ENCODE measurements at regions not wholly inside any gene's neighbourhood (a gene's known extent, or its start where the extent isn't known, plus 50 kb on each side); places are given as distances from the start of the nearest gene placed in this dataset.

DNA sequence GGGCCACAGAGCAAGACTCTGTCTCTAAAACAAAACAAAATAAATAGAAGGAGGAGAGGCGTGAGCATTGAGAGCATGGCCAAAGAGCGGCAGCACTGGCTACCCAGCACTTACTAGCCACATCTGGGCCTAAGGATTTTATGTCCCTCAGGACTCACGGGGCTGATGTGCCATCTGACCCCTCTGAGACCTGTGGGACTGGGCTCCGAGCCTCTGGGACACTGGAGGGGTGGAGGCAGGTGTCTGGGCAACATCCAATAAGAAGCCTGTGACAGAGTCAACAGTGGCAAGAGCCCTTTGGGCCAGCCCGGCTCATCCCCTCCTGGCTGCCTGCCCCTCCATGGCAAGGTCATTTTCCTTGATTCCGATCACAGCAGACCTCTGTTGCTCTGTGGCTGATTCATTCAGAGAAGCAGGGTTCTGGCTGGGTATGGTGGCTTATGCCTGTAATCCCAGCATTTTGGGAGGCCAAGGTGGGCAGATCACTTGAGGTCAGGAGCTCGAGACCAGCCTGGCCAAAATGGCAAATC lies 60.7 kb downstream of the RRM2 start:
- no peak for DNase-seq (ENCODE audit: low read depth in 2 of 2)

DNA sequence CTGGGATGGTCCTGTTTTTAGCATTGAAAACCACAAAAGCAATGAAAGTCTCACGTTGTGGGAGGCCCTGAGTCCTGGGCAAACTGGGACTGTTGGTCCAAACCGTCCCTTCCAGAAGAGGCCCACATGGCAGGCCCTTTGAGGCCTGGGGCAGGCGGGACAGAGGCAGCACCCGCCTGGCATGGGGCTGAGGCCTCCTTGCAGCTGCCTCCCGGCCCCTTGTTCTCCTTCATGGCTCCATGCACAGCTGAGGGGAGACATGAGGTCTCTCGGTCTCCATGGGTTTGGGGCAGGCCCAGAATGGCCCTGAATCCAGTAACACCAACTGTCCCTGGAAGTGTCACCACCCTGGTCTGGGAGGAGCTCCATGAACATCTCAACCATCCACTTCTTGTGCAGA lies 61.9 kb downstream of the RRM2 start:
- no peak for DNase-seq (ENCODE audit: low read depth in 2 of 2)

DNA sequence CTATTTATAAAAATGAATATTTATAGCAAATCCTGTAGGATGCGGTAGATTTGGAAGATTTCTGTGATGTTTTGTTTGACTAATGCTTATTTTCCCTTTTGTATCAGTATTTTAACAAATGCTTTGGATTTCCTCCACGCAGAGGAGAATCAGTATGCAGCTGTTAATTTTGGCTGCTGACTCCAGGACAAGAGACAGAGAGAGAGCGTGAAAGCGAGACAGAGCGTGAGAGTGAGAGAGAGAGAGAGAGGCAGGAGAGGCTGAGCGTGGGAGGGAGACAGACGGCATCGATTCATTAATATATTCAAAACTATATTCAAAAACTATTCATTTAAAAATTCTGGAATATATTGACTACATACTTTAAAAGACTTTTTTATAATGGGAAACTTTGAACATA lies 62.5 kb downstream of the RRM2 start:
- peak; percentile 47 to 49 for DNase-seq (ENCODE audit: low read depth in 2 of 2)

- DNase-seq (ENCODE audit: low read depth in 2 of 2): no peak
These were observed 63.2 kb downstream of the RRM2 start for GRCh38 chr2:10185755-10186154.

DNA sequence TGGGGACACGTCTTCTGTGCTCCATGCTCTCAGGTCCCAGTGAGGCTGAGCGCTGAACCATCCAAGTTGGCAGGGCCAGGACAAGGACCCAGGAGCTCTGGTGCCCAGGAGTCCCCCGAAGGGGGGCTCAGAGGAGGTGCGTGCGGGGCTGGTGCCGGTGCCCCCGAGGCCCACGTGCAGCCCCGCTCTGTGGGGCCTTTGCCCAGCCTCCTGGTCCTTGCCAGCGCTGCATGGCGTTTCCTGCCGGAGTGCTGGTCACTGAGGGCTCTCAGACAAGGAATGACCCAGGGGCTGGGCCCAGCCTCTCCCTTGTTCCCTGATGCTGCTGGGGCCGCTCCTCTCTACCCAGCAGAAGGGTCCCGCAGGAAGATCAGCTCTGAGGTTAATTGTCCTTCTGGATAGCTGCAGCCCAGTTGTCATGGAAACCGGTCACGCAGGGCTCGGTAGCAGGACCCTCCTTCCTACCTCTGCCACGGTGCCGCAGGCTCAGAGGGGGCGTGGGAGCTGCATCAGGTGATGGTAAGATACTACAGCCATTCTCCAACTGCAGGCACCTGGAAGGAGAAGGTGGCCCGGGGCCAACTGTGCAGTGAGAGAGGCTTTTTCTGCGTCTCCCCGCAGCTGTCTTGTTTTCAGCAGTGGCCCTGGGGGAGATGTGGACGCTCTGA lies 64.5 kb downstream of the RRM2 start:
- DNase-seq (ENCODE audit: low read depth in 2 of 2): no peak

GRCh38 chr2:10187661-10188060 lies 65.1 kb downstream of the RRM2 start:
- DNase-seq (ENCODE audit: low read depth in 2 of 2): no peak

DNA sequence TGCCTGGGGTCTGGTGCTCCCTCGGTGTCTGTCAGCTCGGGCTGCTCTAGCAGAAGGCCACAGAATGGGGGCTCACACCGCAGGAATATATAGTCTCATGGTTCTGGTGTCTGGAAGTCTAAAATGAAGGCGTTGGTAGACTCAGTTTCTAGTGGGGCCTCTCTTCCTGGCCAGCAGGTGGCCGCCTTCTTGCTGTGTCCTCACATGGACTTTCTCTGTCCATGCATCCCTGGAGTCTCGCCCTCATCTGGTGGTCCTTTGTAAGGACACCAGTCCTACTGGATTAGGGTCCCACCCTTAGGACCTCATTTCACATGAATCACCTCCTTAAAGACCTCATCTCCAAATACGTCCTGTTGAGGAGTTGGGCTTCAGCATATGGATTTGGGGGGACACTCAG lies 65.7 kb downstream of the RRM2 start:
- peak in 1 of 2 donors; percentile 72 for DNase-seq (ENCODE audit: low read depth in 2 of 2)

GRCh38 chr2:10188729-10189305 lies 66.3 kb downstream of the RRM2 start:
- DNase-seq (ENCODE audit: low read depth in 2 of 2): no peak

DNA sequence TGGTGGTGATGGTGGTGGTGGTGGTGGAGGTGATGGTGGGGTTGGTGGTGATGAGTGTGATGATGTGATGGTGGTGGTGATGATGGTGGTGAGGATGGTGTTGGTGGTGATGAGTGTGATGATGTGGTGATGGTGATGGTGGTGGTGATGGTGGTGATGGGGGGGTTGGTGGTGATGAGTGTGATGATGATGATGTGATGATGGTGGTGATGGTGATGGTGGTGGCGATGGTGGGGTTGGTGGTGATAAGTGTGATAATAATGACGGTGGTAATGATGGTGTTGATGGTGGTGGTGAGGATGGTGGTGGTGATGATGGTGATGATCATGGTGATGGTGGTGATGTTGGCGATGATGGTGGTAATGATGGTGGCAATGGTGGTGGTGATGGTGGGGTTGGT lies 67.7 kb downstream of the RRM2 start:
- no peak for DNase-seq (ENCODE audit: low read depth in 2 of 2)

DNA sequence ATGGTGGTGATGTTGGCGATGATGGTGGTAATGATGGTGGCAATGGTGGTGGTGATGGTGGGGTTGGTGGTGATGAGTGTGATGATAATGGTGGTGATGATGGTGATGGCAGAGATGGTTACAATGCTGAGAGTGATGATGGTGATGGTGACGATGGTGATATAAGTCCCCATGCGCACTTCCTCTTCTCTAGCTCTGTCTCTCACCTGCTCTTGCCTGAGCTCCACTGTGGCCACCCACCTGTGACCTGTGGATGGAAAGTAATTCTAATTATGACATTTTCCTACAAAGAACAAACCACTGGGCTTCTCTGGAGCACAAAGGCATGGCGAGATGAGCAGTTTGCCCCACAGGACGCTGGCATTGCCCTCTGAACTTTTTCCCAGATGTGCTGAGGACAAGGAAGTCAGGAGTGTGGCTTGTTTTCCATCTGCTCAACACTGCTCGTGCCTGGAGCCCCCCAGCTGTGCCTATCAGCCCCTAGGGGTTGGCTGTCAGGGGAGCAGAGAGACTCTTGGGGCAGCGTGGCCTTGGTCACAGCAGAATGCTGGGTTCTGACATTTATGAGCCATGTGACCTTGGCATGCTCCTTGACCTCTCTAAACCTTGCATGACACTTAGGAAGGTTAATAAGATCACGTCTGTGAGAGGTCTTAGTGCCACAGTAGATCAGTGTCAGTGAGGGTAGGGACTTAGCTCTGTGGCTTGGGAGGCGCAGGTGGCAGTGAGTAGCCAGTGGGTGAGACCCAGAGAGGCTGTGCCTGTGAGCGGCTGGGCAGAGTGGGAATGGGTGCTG lies 68.4 kb downstream of the RRM2 start:
- no peak for DNase-seq (ENCODE audit: low read depth in 2 of 2)

GRCh38 chr2:10191554-10191953 lies 69.0 kb downstream of the RRM2 start:
- no peak for DNase-seq (ENCODE audit: low read depth in 2 of 2)

DNA sequence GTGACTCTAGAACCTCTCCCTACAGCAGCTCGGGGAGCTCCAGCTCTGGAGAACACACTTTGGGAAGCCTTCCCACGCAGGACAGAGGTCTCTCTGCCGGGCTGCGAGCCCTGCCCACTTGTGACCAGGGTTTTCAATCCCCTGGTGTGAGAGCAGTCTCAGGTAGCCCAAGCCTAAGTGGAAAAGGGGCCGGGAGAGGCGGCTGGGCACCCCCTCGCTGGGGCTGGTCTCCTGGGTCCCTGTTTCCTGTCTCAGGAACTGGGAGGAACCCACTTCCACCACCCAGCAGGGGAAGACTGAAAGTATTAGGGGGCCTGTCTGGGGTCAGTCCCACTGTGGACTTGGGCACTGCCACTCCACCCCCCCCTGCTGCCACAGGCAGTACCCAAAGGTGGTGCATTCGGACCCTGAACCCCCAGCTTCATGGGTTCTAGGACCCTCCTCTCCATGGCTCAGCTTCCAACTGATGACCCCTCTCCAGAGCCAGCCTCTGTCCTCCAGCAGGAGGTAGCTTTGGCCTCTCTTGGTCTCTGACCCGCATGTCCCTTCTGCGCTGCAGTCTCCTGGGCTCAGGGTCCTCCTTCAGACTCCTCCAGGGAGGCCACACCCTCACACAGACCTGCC lies 70.0 kb downstream of the RRM2 start:
- DNase-seq (ENCODE audit: low read depth in 2 of 2): no peak

DNA sequence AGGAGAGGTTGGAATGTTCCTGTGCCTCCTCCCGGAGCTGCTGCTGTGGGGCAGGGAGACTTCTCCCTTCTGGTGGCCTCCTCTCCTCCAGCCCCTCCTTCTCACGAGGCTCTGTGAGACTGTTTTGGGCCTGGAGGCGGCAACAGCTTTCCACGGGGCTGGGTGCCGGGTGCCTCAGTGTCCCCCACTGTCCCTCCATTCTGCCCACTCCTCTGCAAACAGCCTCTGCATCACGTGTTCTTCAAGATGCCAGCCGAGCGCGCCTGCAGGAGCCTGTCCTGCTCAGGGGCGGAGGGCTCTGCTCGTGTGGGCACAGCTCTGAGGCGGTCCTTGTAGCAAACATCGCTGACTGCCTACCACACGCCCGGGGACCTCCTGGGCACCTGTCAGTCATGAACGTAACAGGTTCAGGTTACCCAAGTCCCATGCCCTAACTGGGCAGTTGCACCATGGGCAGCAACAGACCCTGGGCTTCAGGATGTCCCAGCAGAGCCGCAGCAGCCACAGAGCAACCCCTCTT lies 70.8 kb downstream of the RRM2 start:
- DNase-seq (ENCODE audit: low read depth in 2 of 2): no peak

DNA sequence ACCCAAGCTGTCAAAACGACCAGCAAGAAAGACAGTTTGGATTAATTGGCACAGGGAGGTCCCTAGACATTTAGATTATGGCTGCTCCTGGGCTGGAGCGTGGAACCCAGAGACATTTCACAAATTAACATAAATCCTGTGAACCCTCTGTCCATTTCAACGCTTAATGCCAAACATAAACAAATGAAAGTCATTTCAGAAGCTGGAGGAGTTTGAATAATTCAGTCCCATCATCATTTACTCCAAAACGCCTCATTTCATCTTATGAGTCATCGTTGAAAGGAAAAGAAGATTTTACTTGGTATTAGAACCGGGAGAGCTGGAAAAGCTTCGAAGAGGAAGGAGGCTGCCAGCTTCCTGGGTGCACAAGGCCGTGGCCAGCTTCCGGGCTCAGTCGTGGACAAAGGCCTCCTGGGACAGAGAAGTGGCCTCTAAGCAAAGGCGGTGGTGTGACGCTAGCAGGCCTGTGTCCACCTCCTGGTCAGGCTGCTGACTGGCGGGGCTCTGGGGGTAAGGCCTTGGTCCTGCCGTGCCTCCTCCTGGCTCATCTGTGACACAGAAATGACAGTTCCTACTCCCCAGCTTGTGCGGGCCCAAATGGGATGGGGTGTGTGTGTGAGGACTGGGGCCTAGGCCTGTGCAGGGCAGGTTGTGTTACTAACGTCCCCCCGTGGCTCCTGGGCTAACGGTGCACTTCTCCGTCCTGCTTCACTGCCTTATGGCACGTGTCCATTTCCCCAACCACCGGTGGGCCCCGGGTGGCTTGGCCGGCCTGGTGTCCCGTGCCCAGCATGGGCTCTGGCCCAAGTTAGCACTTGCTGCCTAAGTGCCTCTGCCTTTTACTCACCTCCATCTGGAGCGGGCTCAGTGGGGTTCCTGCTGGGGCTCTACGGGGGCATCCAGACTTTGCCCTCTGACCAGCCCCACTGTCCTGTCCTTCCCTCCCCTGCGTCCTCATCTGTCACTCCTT lies 71.6 kb downstream of the RRM2 start:
- no peak for DNase-seq (ENCODE audit: low read depth in 2 of 2)

DNA sequence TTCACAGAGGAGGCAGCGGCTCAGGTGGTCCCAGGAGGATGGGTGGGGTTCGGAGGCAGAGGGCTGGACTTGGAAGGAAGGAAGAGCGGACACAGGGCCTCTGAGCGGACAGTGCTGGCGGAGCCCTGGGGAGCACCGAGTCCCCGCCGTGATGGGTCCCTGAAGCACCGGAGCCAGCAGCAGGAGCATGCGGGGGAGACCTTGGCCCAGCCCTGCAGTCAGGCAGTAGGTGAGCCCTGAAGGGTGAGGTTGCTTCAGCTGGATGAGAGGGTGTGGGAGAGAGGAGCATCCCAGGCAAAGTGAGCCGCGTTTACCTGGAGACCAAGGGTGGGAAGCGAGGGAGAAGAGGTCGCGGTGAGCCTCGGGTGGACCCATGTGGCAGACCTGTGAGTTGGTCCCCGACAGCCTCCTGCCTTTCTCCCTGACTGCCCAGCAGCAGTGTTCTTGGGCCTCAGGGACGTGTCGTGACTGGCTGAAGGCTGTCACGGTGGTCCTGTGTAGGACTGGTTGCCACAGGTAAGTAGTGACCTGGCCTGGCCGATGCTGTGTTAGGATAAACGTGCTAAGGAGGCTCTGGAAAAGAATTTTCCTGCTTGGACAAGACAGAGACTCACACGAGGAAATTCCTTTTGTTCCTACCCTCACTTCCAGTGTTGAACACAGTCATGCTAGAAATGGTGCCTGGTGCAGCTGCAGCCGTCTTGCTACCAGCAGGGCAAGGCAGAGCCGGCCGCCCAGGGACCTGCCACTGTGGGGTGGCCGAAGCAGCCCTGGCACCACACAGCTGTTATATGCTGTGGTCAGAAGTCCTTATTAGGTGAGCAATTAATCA lies 73.0 kb downstream of the RRM2 start:
- no peak for DNase-seq (ENCODE audit: low read depth in 2 of 2)

DNA sequence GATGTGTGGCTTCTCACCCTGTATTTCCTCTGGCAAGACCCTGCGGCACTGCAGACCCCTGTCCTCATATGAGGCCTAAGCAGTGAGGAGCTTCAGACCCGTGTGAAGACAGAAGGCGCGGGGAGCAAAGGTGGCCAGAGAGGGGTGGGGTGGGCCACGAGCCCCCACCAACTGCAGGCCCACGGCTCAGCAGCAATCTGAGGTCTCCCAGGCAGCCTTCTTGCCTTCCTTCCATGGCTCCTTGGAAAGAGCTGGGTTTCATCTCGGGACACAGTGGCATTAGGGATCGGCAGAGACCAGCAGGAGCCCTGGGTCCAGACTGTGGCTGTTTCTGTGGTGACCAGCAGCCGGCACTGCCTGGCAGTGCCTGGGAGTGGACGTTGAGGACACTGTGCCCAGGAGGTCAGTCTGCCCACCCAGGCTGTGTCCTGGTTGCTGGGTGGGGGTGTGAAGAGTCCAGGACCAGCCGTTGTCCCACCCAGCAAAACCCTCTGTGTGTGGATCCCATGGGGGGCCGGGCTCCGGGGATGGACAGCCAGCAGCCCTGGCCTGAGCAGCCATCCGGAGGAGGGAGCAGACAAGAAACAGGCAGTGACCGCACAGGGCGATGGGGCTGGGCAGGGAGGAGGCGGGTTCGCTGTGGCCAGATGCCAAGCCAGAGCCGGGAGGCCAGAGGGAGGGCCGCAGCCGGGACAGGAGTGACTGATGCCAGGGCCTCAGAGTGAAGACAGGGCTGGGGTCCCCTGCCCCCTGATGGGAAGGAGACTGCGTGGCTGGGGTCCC lies 73.8 kb downstream of the RRM2 start:
- no peak for DNase-seq (ENCODE audit: low read depth in 2 of 2)

GRCh38 chr2:10196948-10197696 lies 74.6 kb downstream of the RRM2 start:
- DNase-seq (ENCODE audit: low read depth in 2 of 2): no peak

- DNase-seq (ENCODE audit: low read depth in 2 of 2): no peak
These were observed 75.1 kb downstream of the RRM2 start for GRCh38 chr2:10197697-10198076.
